Amygdala (tissue), 56 donors: ENCODE measurements at regions not wholly inside any gene's neighbourhood (a gene's known extent, or its start where the extent isn't known, plus 50 kb on each side); places are given as distances from the start of the nearest gene placed in this dataset.

Experiments used
- DNase-seq, 56 donors: peaks; one replicate each; lab custom pipeline; 2025; lab: John Stamatoyannopoulos, UW

GRCh38 chr7:106493041-106493731 is 167.8 kb downstream of the CCDC71L start:
- no peak for DNase-seq

- DNase-seq: no peak
These were observed 172.5 kb downstream of the CCDC71L start for GRCh38 chr7:106488465-106488864.

- no peak for DNase-seq
These were observed 173.1 kb downstream of the CCDC71L start for GRCh38 chr7:106487892-106488291.

- DNase-seq: no peak
These were observed 174.6 kb downstream of the CCDC71L start for GRCh38 chr7:106486331-106486730.

GRCh38 chr7:106485919-106486318 is 175.0 kb downstream of the CCDC71L start:
- DNase-seq: no peak

- peak in 1 of 56 donors; percentile 6 for DNase-seq
These were observed 175.9 kb downstream of the CCDC71L start for GRCh38 chr7:106485031-106485551.

GRCh38 chr7:106484562-106484961 is 176.4 kb downstream of the CCDC71L start:
- DNase-seq: no peak

- no peak for DNase-seq
These were observed 178.9 kb downstream of the CCDC71L start for GRCh38 chr7:106482091-106482490.

- DNase-seq: no peak
These were observed 180.3 kb downstream of the CCDC71L start for GRCh38 chr7:106480616-106481031.

GRCh38 chr7:106480161-106480579 is 180.8 kb downstream of the CCDC71L start:
- DNase-seq: no peak

GRCh38 chr7:106476751-106477150 is 184.2 kb downstream of the CCDC71L start:
- no peak for DNase-seq

GRCh38 chr7:106472741-106473140 is 188.0 kb upstream of the NAMPT start:
- DNase-seq: no peak

GRCh38 chr7:106471686-106472440 is 187.1 kb upstream of the NAMPT start:
- DNase-seq: no peak

GRCh38 chr7:106471021-106471420 is 186.2 kb upstream of the NAMPT start:
- no peak for DNase-seq

GRCh38 chr7:106466867-106467266 is 182.1 kb upstream of the NAMPT start:
- DNase-seq: no peak

GRCh38 chr7:106465704-106466468 is 181.1 kb upstream of the NAMPT start:
- no peak for DNase-seq

GRCh38 chr7:106464651-106465050 is 179.9 kb upstream of the NAMPT start:
- no peak for DNase-seq

- no peak for DNase-seq
These were observed 179.2 kb upstream of the NAMPT start for GRCh38 chr7:106463851-106464611.

GRCh38 chr7:106462914-106463482 is 178.2 kb upstream of the NAMPT start:
- no peak for DNase-seq

- no peak for DNase-seq
These were observed 177.6 kb upstream of the NAMPT start for GRCh38 chr7:106462365-106462859.
